SU-DHL-6 (cell line): ENCODE measurements at regions not wholly inside any gene's neighbourhood (a gene's known extent, or its start where the extent isn't known, plus 50 kb on each side); places are given as distances from the start of the nearest gene placed in this dataset.

Experiments
- H2AFZ ChIP-seq: fragments of 200-600 bp; sonication (generic); 2 replicates; pipeline ENCODE4 v1.6.1; 2014; ENCODE audit warnings: low read depth, mild to moderate bottlenecking, moderate library complexity, mixed read lengths, antibody characterized with exemption, low read length; ENCODE audit not compliant: severe bottlenecking
- H3F3A ChIP-seq: fragments of 200-600 bp; shearing (Covaris generic); 2 replicates; pipeline ENCODE4 v1.6.0; 2016; ENCODE audit warnings: antibody characterized with exemption, mild to moderate bottlenecking; ENCODE audit not compliant: insufficient read depth
- H3K27ac ChIP-seq: fragments of 200-600 bp; sonication (generic); 2 replicates; pipeline ENCODE4 v1.5.1; 2016; ENCODE audit warnings: low read depth, mild to moderate bottlenecking, low read length, moderate library complexity, mixed read lengths
- H3K27me3 ChIP-seq: fragments of 200-600 bp; sonication (generic), shearing (Covaris generic); 2 replicates; pipeline ENCODE4 v1.6.0; 2014; ENCODE audit warnings: mild to moderate bottlenecking, low read length
- H3K36me3 ChIP-seq: fragments of 200-600 bp; sonication (generic); 2 replicates; pipeline ENCODE4 v1.6.1; 2014; ENCODE audit warnings: mild to moderate bottlenecking, low read length, mixed read lengths
- H3K4me2 ChIP-seq: fragments of 300-600, 200-600 bp; shearing (Covaris generic), sonication (generic); 2 replicates; pipeline ENCODE4 v1.6.0; 2014; ENCODE audit warnings: low read length, low read depth, mild to moderate bottlenecking; ENCODE audit not compliant: poor library complexity, severe bottlenecking
- H3K4me3 ChIP-seq: fragments of 200-600 bp; sonication (generic); 2 replicates; pipeline ENCODE4 v1.5.1; 2014; ENCODE audit warnings: antibody characterized with exemption, low read length, mild to moderate bottlenecking, mixed read lengths; ENCODE audit not compliant: insufficient read depth, poor library complexity, severe bottlenecking
- H3K79me2 ChIP-seq: fragments of 200-600 bp; sonication (generic); 2 replicates; pipeline ENCODE4 v1.6.1; 2014; ENCODE audit warnings: mild to moderate bottlenecking, low read length, moderate library complexity; ENCODE audit not compliant: insufficient read depth
- H3K9ac ChIP-seq: fragments of 200-600 bp; sonication (generic); 2 replicates; pipeline ENCODE4 v1.7.0; 2014; ENCODE audit warnings: mild to moderate bottlenecking, low read length
- H3K9me2 ChIP-seq: fragments of 200-600 bp; sonication (generic); replicated peaks from 2 replicates; pipeline ENCODE4 v1.6.1; 2014; ENCODE audit warnings: low read length; ENCODE audit not compliant: insufficient read depth
- H3K9me3 ChIP-seq: fragments of 200-600 bp; sonication (generic); 2 replicates; pipeline ENCODE4 v1.6.1; 2014; ENCODE audit warnings: low read length, mixed read lengths; ENCODE audit not compliant: insufficient read depth
- H4K20me1 ChIP-seq: fragments of 200-600 bp; sonication (generic); 2 replicates; pipeline ENCODE4 v1.6.1; 2014; ENCODE audit warnings: low read depth, mild to moderate bottlenecking, antibody characterized with exemption, low read length, moderate library complexity, mixed read lengths
- CTCF ChIP-seq: fragments of 200-600 bp; sonication (generic); IDR thresholded peaks from one replicate; pipeline ENCODE4 v1.5.1; 2017; ENCODE audit warnings: antibody characterized with exemption, mild to moderate bottlenecking, low read length, moderate library complexity; ENCODE audit not compliant: insufficient read depth, poor library complexity, severe bottlenecking
- EZH2phosphoT487 ChIP-seq: fragments of 200-600 bp; sonication (generic), shearing (Covaris generic); conservative IDR thresholded peaks from 2 replicates; pipeline ENCODE4 v1.6.1; 2018; ENCODE audit warnings: mild to moderate bottlenecking, antibody characterized with exemption, low read length, moderate library complexity, mixed read lengths

DNA sequence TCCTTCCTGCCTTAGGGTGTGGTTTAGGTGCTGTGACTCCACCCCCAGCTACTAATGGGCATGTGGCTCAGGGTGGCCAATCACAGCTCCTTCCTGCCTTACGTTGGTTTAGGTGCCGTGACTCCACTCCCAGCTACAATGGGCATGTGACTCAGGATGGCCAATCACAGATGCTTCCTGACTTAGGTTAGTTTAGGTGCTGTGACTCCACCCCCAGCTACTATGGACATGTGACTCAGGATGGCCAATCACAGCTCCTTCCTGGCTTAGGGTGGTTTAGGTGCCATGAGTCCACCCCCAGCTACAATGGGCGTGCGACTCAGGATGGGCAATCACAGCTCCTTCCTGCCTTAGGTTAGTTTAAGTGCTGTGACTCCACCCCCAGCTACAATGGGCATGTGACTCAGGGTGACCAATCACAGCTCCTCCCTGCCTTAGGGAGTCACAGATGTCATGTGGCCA, 163.9 kb downstream of the TBX5 start:
- no peaks in the 10 kb centered on the region for H3K36me3 ChIP-seq
- H3F3A ChIP-seq: no peaks in the 10 kb centered on the region
- H3K27ac ChIP-seq: no peak overlapping the region
- no peaks in the 10 kb centered on the region for H3K9me2 ChIP-seq
- H3K9ac ChIP-seq: no peak overlapping the region
- no peak for TF ChIP-seq EZH2phosphoT487
- TF ChIP-seq CTCF: no peak
- no peaks in the 10 kb centered on the region for H4K20me1 ChIP-seq
- H3K79me2 ChIP-seq: no peaks in the 10 kb centered on the region
- no peaks in the 10 kb centered on the region for H3K27me3 ChIP-seq
- no peak overlapping the region for H3K4me3 ChIP-seq
- no peak overlapping the region for H3K4me2 ChIP-seq
- H2AFZ ChIP-seq: no peak overlapping the region
- H3K9me3 ChIP-seq: no peaks in the 10 kb centered on the region

DNA sequence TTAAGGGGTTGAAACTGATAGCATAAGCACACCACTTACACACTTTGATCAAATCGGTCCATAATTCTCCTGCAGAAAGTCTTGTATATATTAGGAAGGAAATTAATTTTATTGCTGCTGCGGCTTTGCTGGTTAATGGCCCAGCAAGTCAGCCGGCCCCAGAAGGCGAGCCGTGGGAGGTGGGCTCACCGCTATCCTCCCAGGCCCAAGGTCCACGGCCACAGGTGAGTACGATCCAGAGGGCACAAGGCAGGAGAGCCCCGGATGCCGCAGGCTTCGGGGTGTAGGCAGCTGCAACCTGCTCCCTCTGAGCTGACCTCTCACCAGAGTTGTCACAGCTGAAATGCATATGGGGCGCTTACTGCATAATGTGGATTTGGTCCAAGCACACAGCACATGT, 165.7 kb downstream of the TBX5 start:
- no peaks in the 10 kb centered on the region for H3F3A ChIP-seq
- no peaks in the 10 kb centered on the region for H3K27me3 ChIP-seq
- H2AFZ ChIP-seq: no peak overlapping the region
- no peak overlapping the region for H3K4me3 ChIP-seq
- no peaks in the 10 kb centered on the region for H3K9me2 ChIP-seq
- no peak overlapping the region for H3K27ac ChIP-seq
- H4K20me1 ChIP-seq: no peaks in the 10 kb centered on the region
- H3K79me2 ChIP-seq: no peaks in the 10 kb centered on the region
- no peak overlapping the region for H3K9ac ChIP-seq
- H3K36me3 ChIP-seq: no peaks in the 10 kb centered on the region
- TF ChIP-seq CTCF (no peak), EZH2phosphoT487 (no peak)
- no peaks in the 10 kb centered on the region for H3K9me3 ChIP-seq
- no peak overlapping the region for H3K4me2 ChIP-seq

DNA sequence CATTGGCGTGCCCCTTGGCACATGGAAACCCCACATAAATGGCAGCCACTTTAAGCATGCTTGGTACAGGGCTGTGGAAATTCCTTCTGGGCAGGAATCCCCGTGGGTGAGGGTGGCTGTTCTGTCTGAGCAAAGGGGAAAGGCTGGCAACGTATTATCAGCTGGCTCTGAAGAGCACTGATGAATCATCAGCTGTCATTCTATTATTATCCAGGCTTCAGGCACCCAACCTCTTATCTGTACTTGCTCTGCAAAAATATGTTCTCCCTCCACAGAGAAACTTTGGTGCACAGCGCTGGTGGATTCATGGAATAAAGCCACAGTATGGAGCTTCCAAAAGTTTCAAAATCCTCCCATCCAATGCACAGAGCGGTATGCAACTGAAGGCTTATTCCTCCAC, 167.1 kb downstream of the TBX5 start:
- Histone ChIP-seq H3K27me3 (no peaks in the 10 kb centered on the region), H2AFZ (no peak overlapping the region), H3K9me3 (no peaks in the 10 kb centered on the region), H3K4me2 (no peak overlapping the region), H4K20me1 (no peaks in the 10 kb centered on the region), H3K4me3 (no peak overlapping the region), H3F3A (no peaks in the 10 kb centered on the region), H3K9ac (no peak overlapping the region), H3K27ac (no peak overlapping the region), H3K9me2 (no peaks in the 10 kb centered on the region), H3K36me3 (no peaks in the 10 kb centered on the region), H3K79me2 (no peaks in the 10 kb centered on the region)
- TF ChIP-seq EZH2phosphoT487: no peak
- no peak for TF ChIP-seq CTCF
